H9 (cell line): ENCODE measurements at regions not wholly inside any gene's neighbourhood (a gene's known extent, or its start where the extent isn't known, plus 50 kb on each side); places are given as distances from the start of the nearest gene placed in this dataset.

ENCODE experiments used
- DNase-seq: peaks from one replicate; pipeline ENCODE4 v3.0.0-alpha.2; 2017
- H2AFZ ChIP-seq: one replicate; pipeline ENCODE4 v1.6.1; 2013; ENCODE audit warnings: mild to moderate bottlenecking, low read length, control low read depth, moderate library complexity
- H2AK5ac ChIP-seq: 2 replicates; pipeline ENCODE4 v1.6.1; 2013; ENCODE audit warnings: low read length, control low read depth, mixed read lengths; ENCODE audit not compliant: insufficient read length
- H2BK120ac ChIP-seq: one replicate; pipeline ENCODE4 v1.6.1; 2013; ENCODE audit warnings: low read depth, mild to moderate bottlenecking, low read length, control low read depth, inconsistent platforms; ENCODE audit not compliant: poor library complexity, severe bottlenecking
- H2BK12ac ChIP-seq: 2 replicates; pipeline ENCODE4 v1.6.1; 2013; ENCODE audit warnings: low read length, control low read depth, mixed read lengths, low read depth; ENCODE audit not compliant: insufficient read length
- H2BK15ac ChIP-seq: 2 replicates; pipeline ENCODE4 v1.6.1; 2013; ENCODE audit warnings: low read depth, low read length, control low read depth
- H2BK20ac ChIP-seq: one replicate; pipeline ENCODE4 v1.6.1; 2013; ENCODE audit warnings: low read depth, mild to moderate bottlenecking, low read length, control low read depth, inconsistent platforms; ENCODE audit not compliant: poor library complexity, severe bottlenecking
- H2BK5ac ChIP-seq: 2 replicates; pipeline ENCODE4 v1.6.1; 2013; ENCODE audit warnings: low read length, control low read depth, mixed read lengths; ENCODE audit not compliant: insufficient read length
- H3K14ac ChIP-seq: 2 replicates; pipeline ENCODE4 v1.6.1; 2013; ENCODE audit warnings: low read length, control low read depth; ENCODE audit not compliant: insufficient read depth
- H3K18ac ChIP-seq: 2 replicates; pipeline ENCODE4 v1.6.1; 2013; ENCODE audit warnings: low read depth, mild to moderate bottlenecking, mixed read lengths, low read length, control low read depth; ENCODE audit not compliant: insufficient read length
- H3K23ac ChIP-seq: 2 replicates; pipeline ENCODE4 v1.6.1; 2013; ENCODE audit warnings: low read length, control low read depth, mixed read lengths, low read depth; ENCODE audit not compliant: insufficient read length
- H3K23me2 ChIP-seq: 2 replicates; pipeline ENCODE4 v1.6.1; 2013; ENCODE audit warnings: low read depth, mild to moderate bottlenecking, mixed read lengths, low read length, control low read depth; ENCODE audit not compliant: insufficient read length, poor library complexity, severe bottlenecking
- H3K27ac ChIP-seq: 2 replicates; pipeline ENCODE4 v1.5.1; 2013; ENCODE audit warnings: low read length, control low read depth, mixed read lengths, low read depth; ENCODE audit not compliant: insufficient read length
- H3K27me3 ChIP-seq: 2 replicates; pipeline ENCODE4 v1.6.1; 2013; ENCODE audit warnings: low read length, control low read depth, inconsistent platforms; ENCODE audit not compliant: insufficient read depth
- H3K4ac ChIP-seq: 2 replicates; pipeline ENCODE4 v1.6.1; 2013; ENCODE audit warnings: low read depth, mild to moderate bottlenecking, control low read depth, inconsistent platforms, low read length, moderate library complexity
- H3K4me1 ChIP-seq: 2 replicates; pipeline ENCODE4 v1.6.1; 2013; ENCODE audit warnings: low read length, control low read depth, inconsistent platforms; ENCODE audit not compliant: insufficient read depth
- H3K4me2 ChIP-seq: 2 replicates; pipeline ENCODE4 v1.6.1; 2013; ENCODE audit warnings: low read length, control low read depth, mixed read lengths; ENCODE audit not compliant: insufficient read length, insufficient read depth
- H3K56ac ChIP-seq: 2 replicates; pipeline ENCODE4 v1.6.1; 2013; ENCODE audit warnings: low read depth, mild to moderate bottlenecking, mixed read lengths, low read length, control low read depth; ENCODE audit not compliant: insufficient read length
- H3K79me1 ChIP-seq: 2 replicates; pipeline ENCODE4 v1.6.1; 2013; ENCODE audit warnings: low read depth, mild to moderate bottlenecking, moderate library complexity, low read length, control low read depth, inconsistent platforms; ENCODE audit not compliant: insufficient read depth, poor library complexity, severe bottlenecking
- H3K79me2 ChIP-seq: 2 replicates; pipeline ENCODE4 v1.6.1; 2013; ENCODE audit warnings: low read length, control low read depth, inconsistent platforms; ENCODE audit not compliant: insufficient read depth
- H3K9ac ChIP-seq: 2 replicates; pipeline ENCODE4 v1.6.1; 2013; ENCODE audit warnings: low read length, control low read depth, mixed read lengths; ENCODE audit not compliant: insufficient read length; ENCODE audit errors: extremely low read depth
- H3K9me3 ChIP-seq: one replicate; pipeline ENCODE4 v1.6.1; 2013; ENCODE audit warnings: low read depth, low read length, inconsistent platforms; ENCODE audit not compliant: control insufficient read depth
- H3T11ph ChIP-seq: one replicate; pipeline ENCODE4 v1.6.1; 2013; ENCODE audit warnings: mild to moderate bottlenecking, low read length, control low read depth, inconsistent platforms
- H4K20me1 ChIP-seq: one replicate; pipeline ENCODE4 v1.6.1; 2013; ENCODE audit not compliant: control insufficient read depth, insufficient read length, insufficient read depth
- H4K5ac ChIP-seq: 2 replicates; pipeline ENCODE4 v1.6.1; 2013; ENCODE audit warnings: low read depth, mild to moderate bottlenecking, mixed read lengths, low read length, control low read depth; ENCODE audit not compliant: insufficient read length
- H4K8ac ChIP-seq: replicated peaks from 2 replicates; pipeline ENCODE4 v1.6.1; 2013; ENCODE audit warnings: low read length, control low read depth, mixed read lengths, low read depth; ENCODE audit not compliant: insufficient read length
- H4K91ac ChIP-seq: 2 replicates; pipeline ENCODE4 v1.6.1; 2013; ENCODE audit warnings: low read depth, mild to moderate bottlenecking, moderate library complexity, mixed read lengths, low read length, control low read depth; ENCODE audit not compliant: insufficient read length
- H3K27ac Mint-ChIP-seq, 3 experiments: 2 replicates in 2 of 3; 3 replicates in 1 of 3; pipeline ENCODE4 v1.8.0; 2020 to 2021; ENCODE audit warnings: mixed read lengths in 3 of 3, mild to moderate bottlenecking in 1 of 3, moderate library complexity in 1 of 3
- H3K27me3 Mint-ChIP-seq: 2 replicates; pipeline ENCODE4 v1.8.0; 2021; ENCODE audit warnings: low read depth, mild to moderate bottlenecking, moderate library complexity, mixed read lengths
- H3K36me3 Mint-ChIP-seq, 3 experiments: 2 replicates in 2 of 3; 3 replicates in 1 of 3; pipeline ENCODE4 v1.8.0; 2020 to 2021; ENCODE audit warnings: low read depth in 3 of 3, mixed read lengths in 3 of 3; ENCODE audit not compliant: insufficient read depth in 1 of 3
- H3K4me1 Mint-ChIP-seq, 2 experiments: 2 replicates each; pipeline ENCODE4 v1.8.0; 2020; ENCODE audit warnings: mixed read lengths in 2 of 2
- H3K4me3 Mint-ChIP-seq, 2 experiments: 2 replicates in 1 of 2; 3 replicates in 1 of 2; pipeline ENCODE4 v1.8.0; 2020 to 2021; ENCODE audit warnings: mild to moderate bottlenecking in 2 of 2, mixed read lengths in 2 of 2, moderate library complexity in 1 of 2
- H3K9me3 Mint-ChIP-seq, 2 experiments: 2 replicates in 1 of 2; 3 replicates in 1 of 2; pipeline ENCODE4 v1.8.0; 2020; ENCODE audit warnings: mild to moderate bottlenecking in 2 of 2, mixed read lengths in 2 of 2, moderate library complexity in 1 of 2
- CTCF ChIP-seq: fragments of 200-600 bp; sonication (generic); conservative IDR thresholded peaks from 3 replicates; pipeline ENCODE4 v1.8.0; 2021; ENCODE audit warnings: antibody characterized with exemption, mild to moderate bottlenecking
- WGBS: extraction: QIAGEN DNeasy Blood & Tissue Kit; methylation state at CpG from one replicate; pipeline ENCODE4 v1.1.7; 2013; ENCODE audit warnings: missing lambda C conversion rate, low lambda C conversion rate, mixed read lengths; ENCODE audit not compliant: insufficient read length; ENCODE audit errors: extremely low coverage; 5-methylcytosine and 5-hydroxymethylcytosine counted together

GRCh38 chr9:135403733-135404450 is 75.7 kb upstream of the PPP1R26 start:
- Histone ChIP-seq H3K23ac (no peak overlapping the region), H3K18ac (no peak overlapping the region), H3T11ph (no peak overlapping the region), H3K14ac (no peak overlapping the region; the same call in 1 of the 2 replicates), H4K8ac (no peak overlapping the region), H4K20me1 (no peaks in the 10 kb centered on the region), H3K4me2 (no peak overlapping the region), H3K4me1 (no peaks in the 10 kb centered on the region), H3K79me2 (no peaks in the 10 kb centered on the region), H3K27me3 (no peaks in the 10 kb centered on the region), H4K5ac (no peak overlapping the region), H2BK12ac (no peak overlapping the region), H2AFZ (no peak overlapping the region), H3K4ac (no peak overlapping the region), H3K56ac (no peak overlapping the region), H3K9ac (no peak overlapping the region), H2AK5ac (no peak overlapping the region), H2BK15ac (no peak overlapping the region), H3K79me1 (no peaks in the 10 kb centered on the region), H4K91ac (no peak overlapping the region), H3K27ac (no peak overlapping the region), H2BK120ac (no peak overlapping the region), H3K23me2 (no peaks in the 10 kb centered on the region), H3K9me3 (no peaks in the 10 kb centered on the region), H2BK5ac (no peak overlapping the region), H2BK20ac (no peak overlapping the region)
- H3K27me3 Mint-ChIP-seq, result peaks cover 5% of the 10 kb centered on the region
- TF ChIP-seq CTCF, result no peak
- peaks cover 4 to 6% of the 10 kb centered on the region in 2 experiments; a peak in 1 of 5 replicates for H3K9me3 Mint-ChIP-seq
- no peak overlapping the region for H3K4me3 Mint-ChIP-seq
- no CpG with 5 or more reads among the region's 11 CpGs for WGBS
- no peaks in the 10 kb centered on the region; a peak in 1 of 7 replicates for H3K36me3 Mint-ChIP-seq
- H3K27ac Mint-ChIP-seq, result peak overlapping the region in 1 of 3 experiments; percentile 82; a peak in 1 of 7 replicates
- no peak for DNase-seq
- H3K4me1 Mint-ChIP-seq, result no peaks in the 10 kb centered on the region
